NOMO-1 (cell line): ENCODE measurements at regions not wholly inside any gene's neighbourhood (a gene's known extent, or its start where the extent isn't known, plus 50 kb on each side); places are given as distances from the start of the nearest gene placed in this dataset.
"Not testable (repeated sequence)": the region's sequence is repeated elsewhere in the genome, so short reads cannot be mapped to it uniquely, and the experiment has no call there.

Experiments
- DNase-seq, 2 experiments: peaks; one replicate each; lab custom pipeline; 2025; ENCODE audit not compliant: unreplicated experiment in 2 of 2; lab: John Stamatoyannopoulos, UW

- DNase-seq: not testable (repeated sequence)
These were observed 203.5 kb downstream of the TMEM121 start for GRCh38 chr14:105729825-105730368.

GRCh38 chr14:105730731-105731130 is 204.3 kb downstream of the TMEM121 start:
- DNase-seq: not testable (repeated sequence)

GRCh38 chr14:105731221-105731985 is 205.0 kb downstream of the TMEM121 start:
- not testable (repeated sequence) for DNase-seq

GRCh38 chr14:105733081-105734065 is 207.0 kb downstream of the TMEM121 start:
- no peak for DNase-seq

GRCh38 chr14:105734241-105734640 is 207.9 kb downstream of the TMEM121 start:
- not testable (repeated sequence) for DNase-seq

- DNase-seq: not testable (repeated sequence)
These were observed 209.9 kb downstream of the TMEM121 start for GRCh38 chr14:105736331-105736730.

- no peak for DNase-seq
These were observed 211.3 kb downstream of the TMEM121 start for GRCh38 chr14:105737504-105738246.

GRCh38 chr14:105738638-105739037 is 212.3 kb downstream of the TMEM121 start:
- no peak for DNase-seq

- DNase-seq: no peak
These were observed 213.1 kb downstream of the TMEM121 start for GRCh38 chr14:105739331-105740102.

GRCh38 chr14:105740272-105740671 is 213.9 kb downstream of the TMEM121 start:
- not testable (repeated sequence) for DNase-seq

- DNase-seq: not testable (repeated sequence)
These were observed 214.6 kb downstream of the TMEM121 start for GRCh38 chr14:105740961-105741360.

- not testable (repeated sequence) for DNase-seq
These were observed 215.5 kb downstream of the TMEM121 start for GRCh38 chr14:105741707-105742530.

- DNase-seq: no peak
These were observed 216.1 kb downstream of the TMEM121 start for GRCh38 chr14:105742531-105742848.

GRCh38 chr14:105742904-105743701 is 216.7 kb downstream of the TMEM121 start:
- DNase-seq: not testable (repeated sequence)

- not testable (repeated sequence) for DNase-seq
These were observed 217.9 kb downstream of the TMEM121 start for GRCh38 chr14:105744213-105744787.

- no peak for DNase-seq
These were observed 219.2 kb downstream of the TMEM121 start for GRCh38 chr14:105745433-105746123.

- no peak for DNase-seq
These were observed 219.7 kb downstream of the TMEM121 start for GRCh38 chr14:105746124-105746514.
